HG03139 (cell line): ENCODE measurements at regions not wholly inside any gene's neighbourhood (a gene's known extent, or its start where the extent isn't known, plus 50 kb on each side); places are given as distances from the start of the nearest gene placed in this dataset.
"Not testable (repeated sequence)": the region's sequence is repeated elsewhere in the genome, so short reads cannot be mapped to it uniquely, and the experiment has no call there.

Source experiments
- ATAC-seq: cut with Tn5 transposase; IDR thresholded peaks from one replicate; pipeline ENCODE4 v1.9.1; 2021; ENCODE audit not compliant: unreplicated experiment

DNA sequence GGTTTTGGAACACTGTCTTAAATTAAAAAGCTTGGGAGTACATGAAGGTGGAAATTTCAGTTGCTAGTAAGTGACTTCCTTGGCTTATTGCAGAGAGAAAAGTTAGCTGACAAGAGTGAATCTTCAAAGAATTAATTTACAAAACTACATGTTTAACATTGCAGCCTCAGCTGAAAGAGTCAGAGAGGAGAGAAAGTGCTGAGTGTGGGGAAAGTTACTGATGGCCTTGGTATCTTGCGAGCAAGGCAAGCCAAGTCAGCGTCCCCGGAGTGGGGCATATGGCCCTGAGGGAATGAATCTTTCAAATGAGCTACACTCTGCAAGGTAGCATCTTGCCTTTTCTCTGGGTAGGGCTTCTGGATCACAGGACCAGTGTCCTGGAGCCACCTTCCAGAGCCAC lies 131.3 kb downstream of the LPIN1 start:
- no peak for ATAC-seq

DNA sequence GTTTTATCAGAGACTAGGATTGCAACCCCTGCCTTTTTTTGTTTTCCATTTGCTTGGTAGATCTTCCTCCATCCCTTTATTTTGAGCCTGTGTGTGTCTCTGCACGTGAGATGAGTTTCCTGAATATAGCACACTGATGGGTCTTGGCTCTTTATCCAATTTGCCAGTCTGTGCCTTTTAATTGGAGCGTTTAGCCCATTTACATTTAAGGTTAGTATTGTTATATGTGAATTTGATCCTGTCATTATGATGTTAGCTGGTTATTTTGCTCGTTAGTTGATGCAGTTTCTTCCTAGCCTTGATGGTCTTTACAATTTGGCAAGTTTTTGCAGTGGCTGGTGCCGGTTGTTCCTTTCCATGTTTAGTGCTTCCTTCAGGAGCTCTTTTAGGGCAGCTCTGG lies 138.8 kb downstream of the LPIN1 start:
- ATAC-seq: not testable (repeated sequence)

DNA sequence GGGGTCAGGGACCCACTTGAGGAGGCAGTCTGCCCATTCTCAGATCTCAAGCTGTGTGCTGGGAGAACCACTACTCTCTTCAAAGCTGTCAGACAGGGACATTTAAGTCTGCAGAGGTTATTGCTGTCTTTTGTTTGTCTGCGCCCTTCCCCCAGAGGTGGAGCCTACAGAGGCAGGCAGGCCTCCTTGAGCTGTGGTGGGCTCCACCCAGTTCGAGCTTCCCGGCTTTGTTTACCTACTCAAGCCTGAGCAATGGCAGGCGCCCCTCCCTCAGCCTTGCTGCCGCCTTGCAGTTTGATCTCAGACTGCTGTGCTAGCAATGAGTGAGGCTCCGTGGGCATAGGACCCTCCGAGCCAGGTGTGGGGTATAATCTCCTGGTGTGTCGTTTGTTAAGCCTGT lies 140.5 kb downstream of the LPIN1 start:
- not testable (repeated sequence) for ATAC-seq

DNA sequence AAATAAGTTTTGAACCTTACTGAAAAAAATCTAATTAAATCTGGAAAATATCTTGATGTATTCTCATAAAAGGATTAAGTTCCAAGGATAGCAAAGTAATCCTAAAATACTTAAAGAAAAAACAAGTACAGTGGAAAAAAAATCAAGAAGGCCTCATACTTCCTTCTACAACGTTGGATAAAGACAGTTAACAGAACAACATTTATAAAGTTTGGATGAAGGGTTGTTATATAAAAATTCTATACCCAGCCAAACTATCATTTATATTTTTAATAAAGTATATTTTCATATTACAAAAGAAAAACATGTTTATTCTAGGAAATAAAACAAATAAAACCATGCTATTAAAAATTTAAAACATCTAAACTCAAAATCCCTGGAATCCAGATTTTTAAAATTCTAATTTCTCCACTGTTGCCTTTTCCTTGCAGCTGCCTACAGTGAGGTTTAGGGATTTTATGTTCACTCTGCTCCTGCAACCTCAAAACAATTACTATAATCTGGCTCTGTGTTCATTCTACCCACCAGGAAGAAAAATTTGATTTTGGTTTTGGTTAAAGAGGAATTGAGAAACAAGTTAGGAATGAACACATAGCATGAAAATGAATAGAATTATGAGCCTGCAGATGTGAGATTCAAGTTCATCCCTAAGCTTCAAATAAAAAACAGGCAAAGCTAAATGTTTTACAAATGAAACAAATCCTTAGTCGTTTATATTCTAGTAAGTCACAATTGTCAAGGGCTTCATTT lies 142.8 kb downstream of the LPIN1 start:
- no peak for ATAC-seq

- ATAC-seq: no peak
These were observed 143.4 kb downstream of the LPIN1 start for GRCh38 chr2:11889854-11890253.

GRCh38 chr2:11891028-11891427 lies 144.6 kb downstream of the LPIN1 start:
- ATAC-seq: no peak

DNA sequence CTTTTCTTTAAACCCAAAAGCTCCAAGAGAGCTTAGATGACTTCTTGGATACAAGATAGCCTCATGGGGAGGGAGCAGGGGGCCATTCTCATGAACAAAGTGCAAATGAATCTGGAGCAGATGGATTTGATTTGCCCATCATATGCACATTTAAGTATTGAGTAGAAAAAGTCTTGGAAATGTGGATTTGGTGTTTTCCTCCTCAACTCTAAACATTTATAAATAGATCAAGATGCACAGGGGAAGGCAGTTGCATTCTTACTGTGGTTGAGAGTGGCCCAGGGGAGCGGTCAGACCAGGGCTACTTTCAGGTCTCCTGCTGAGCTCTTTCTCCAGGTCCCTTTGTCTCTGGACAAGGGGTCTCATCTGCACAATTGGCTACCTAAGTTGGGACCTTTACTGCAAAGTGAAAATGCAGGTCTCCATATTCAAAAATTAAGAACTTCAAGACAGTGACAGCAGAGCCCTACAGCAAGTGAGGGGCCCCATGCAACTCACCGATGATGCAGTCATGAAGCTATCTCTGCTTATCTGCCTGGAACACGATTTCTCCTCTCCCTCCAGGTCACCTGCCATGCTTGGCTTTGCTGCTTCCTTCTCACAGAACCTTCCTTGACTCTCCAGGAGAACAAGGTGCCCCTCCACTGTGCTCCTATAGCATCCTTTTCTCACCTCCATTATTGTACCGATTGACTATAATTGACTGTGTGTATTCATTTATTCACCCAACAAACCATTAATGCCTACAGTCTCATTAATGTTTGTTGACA lies 145.4 kb downstream of the LPIN1 start:
- ATAC-seq: no peak

GRCh38 chr2:11896386-11896785 lies 150.0 kb downstream of the LPIN1 start:
- no peak for ATAC-seq

- no peak for ATAC-seq
These were observed 152.1 kb downstream of the LPIN1 start for GRCh38 chr2:11898576-11898975.

DNA sequence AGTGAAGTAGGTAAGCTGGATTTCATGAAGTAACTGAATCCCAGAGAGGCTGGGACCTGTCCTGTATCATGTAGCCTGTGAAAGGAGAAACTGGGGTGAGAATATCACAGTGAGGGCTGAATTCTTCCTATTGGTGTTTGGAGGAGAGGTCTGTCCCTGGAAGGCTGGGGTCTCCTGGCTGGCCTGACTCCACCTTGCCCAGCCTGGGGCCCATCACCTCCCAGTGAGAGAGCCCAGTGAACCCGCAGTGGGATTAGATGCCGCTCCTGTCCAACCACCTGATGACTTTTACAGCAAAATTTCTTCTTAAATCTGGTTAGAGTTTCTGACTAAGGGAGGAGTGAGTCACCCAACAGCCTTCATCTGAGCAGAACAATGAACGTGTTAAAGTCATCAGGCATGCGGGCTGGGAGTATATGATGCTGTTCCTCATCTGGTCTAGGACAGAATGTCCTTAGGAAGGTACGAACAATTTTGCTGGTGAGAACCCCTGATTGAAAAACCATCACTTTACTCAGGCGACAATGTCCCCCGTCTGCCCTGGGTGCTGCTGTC lies 152.9 kb downstream of the LPIN1 start:
- no peak for ATAC-seq

DNA sequence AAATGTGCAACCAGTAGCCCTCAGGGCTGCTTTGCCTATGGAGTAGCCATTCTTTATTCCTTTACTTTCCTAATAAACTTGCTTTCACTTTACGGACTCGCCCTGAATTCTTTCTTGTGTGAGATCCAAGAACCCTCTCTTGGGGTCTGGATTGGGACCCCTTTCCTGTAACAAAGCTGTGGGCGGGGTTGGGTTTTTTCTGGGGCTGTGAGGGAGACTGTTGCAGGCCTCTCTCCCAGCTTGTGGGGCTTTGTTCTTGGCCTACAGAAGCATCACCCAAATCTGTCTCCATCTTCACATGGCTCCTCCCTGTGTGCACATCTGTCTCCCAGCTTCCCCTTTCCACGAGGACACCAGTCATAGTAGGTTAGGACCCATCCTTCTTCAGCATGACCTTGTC lies 154.5 kb downstream of the LPIN1 start:
- not testable (repeated sequence) for ATAC-seq

DNA sequence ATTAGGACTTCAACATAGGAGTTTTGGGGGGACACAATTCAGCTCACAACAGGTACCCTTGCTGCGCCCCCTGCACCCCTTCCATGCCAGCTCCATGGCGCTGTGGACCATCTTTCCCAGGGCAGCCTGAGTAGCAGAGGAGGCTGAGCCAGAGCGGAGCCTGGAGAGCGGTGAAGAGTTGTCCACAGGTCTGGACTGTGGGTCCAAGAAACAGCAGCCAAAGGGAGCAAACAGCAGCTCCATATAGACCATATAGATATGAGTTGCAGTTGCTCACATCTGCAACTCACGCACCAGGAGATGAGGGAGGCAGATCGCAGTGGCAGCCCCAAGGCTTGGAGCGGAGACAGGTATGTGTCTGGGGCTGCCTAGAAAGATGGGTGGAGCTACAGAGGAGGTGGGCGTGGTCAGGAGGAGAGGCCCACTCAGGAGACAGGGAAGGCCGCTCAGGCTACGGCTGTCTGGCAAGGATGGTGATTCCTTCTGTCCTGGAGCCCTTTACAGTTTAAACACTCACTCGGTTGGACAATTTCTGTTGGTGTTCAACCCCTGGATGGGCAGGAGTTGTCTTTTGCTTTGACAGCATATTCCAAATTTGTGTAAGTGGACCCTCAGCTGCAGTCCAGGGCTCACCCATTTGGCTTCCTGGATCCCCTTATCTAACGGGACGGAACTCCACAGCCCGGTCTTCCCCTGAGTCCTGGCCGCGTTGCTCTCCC lies 155.1 kb downstream of the LPIN1 start:
- no peak for ATAC-seq

DNA sequence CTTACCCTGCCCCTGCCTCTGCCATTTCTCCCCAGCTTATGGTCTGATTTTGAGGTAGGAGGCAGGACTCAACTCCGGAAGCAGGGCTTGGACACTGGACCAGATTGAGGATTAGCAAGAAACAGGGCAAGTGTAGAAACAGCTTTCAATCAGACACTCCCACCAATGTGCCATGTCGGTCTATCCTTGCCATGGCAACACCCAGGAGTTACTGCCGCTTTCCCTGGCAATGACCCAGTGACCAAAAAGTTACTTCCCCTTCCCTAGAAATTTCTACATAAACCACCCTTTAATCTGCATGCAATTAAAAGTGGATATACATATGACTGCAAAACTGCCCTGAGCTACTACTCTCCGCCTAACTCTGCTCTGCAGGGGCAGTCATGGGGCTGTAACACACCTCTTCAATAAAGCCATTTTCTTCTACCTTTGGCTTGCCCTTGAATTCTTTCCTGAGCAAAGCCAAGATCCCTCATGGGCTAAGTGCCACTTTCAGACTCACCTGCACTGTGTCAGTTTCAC lies 156.7 kb downstream of the LPIN1 start:
- ATAC-seq: no peak

- peak; percentile 63 for ATAC-seq
These were observed 157.6 kb downstream of the LPIN1 start for GRCh38 chr2:11904029-11904428.

DNA sequence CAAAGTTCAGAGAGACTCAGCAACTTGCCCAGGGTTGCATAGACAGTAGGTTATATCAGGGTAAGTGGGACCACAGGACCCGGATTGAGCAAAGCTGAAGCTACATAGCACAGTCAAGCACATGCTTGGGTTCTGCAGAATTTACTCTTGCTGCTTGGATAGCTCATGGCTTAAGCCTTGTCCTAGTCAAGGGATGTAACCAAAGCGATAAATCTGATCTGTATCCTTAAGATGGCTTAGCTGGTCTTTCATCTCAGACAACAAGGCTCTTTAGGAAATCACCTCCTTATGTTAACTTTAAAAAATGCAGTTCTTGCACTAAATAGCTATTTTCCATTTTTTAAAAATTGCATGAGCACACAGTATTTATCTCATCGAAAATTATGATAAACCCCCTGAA lies 158.5 kb downstream of the LPIN1 start:
- ATAC-seq: no peak

DNA sequence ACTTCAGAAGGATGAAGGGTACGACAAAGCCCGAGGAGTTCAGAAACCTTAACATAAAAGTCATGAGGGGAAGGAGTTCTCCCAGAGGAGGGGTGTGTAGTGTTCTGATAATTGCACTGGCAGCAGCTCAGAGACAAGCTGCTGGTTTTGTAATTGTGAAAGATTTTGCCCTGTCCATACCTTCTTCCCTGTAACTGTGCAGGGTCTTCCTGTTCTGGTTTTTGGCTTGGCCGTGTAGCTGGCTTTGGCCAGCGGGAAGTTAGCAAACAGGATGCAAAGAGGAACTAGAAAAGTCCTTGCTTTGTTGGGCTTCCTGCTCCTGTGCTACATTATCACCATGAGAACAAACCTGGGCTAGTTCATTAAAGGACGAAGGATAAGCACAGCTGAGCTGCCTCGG lies 160.8 kb downstream of the LPIN1 start:
- ATAC-seq: no peak

DNA sequence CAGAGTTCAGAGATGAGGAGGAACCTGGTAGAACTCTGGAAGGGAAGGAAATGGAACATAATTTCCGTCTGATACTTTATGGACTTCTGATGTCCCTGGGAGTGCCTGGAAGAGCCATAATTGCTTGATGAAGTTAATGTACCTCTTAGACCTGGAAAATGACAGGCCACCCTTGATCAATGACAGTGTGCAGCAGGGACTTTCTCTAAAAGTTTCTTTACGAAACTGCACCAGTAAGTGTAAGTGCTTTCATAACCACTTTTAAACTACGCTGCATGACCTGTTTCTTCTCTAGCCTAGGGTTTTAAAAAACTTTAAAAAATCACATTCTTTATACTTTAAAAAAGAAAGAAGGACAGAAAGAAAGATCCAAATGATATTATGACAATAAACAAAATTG lies 164.5 kb downstream of the LPIN1 start:
- ATAC-seq: no peak

GRCh38 chr2:11912980-11913379 lies 166.5 kb downstream of the LPIN1 start:
- ATAC-seq: no peak

DNA sequence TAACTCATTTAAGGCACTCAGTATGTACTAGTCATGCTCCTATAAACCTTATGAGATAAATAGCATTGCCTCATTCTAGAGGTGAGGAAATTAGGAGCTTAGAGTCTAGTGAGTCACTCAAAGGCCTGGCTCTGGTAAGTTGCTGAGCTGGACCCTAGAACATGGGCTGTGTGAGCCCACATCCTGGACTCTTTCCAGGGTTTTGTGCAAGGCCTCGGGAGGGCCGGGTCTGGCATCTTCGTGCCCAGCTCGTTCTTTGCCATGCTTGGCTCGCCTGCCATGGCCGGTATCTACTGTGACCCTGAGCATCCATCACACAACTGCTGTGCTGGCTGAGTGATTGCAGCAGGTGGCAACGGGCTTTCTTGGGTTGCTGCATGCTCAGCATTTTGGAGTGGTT lies 168.0 kb downstream of the LPIN1 start:
- no peak for ATAC-seq

DNA sequence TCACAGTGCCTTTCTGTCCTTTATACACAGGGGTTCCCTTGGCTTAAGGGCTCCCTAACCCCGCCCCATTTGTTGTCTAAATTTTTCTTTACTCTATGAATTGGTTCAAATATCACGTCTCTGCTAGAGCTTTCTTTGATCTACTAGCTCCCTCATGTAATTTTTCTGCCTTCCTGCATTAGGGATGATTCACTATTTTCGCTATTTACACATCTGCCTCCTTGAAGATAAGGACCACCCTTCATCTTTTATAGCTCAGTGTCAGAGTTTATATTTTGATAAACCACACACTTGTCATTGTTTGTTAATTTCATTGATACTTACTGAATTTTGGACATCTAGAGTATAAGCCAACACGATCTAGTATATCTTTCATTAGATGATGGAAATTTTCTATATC lies 169.2 kb downstream of the LPIN1 start:
- ATAC-seq: no peak

DNA sequence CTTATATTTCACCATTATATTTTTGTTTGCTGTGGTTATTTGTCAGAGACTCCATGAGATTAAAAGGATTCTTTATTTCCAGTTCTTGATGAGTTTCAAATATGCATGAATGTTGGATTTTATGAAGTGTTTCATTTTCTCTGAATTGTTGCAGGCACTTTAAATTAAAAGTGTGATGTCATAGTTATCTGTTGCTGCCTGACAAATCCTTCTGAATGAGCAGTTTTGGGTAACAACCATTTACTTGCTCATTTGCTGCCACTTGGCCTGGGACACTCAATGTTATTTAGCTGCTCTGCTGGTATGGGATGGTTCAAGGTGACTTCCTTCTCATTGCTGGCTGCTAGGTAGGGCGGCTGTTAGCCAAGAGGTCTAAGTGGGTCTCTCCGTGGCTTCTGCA lies 173.5 kb downstream of the LPIN1 start:
- no peak for ATAC-seq
